Heart right ventricle (tissue), 16 donors: ENCODE measurements at regions not wholly inside any gene's neighbourhood (a gene's known extent, or its start where the extent isn't known, plus 50 kb on each side); places are given as distances from the start of the nearest gene placed in this dataset.

Source experiments
- ATAC-seq, 8 donors: fragments of 200-7000 bp; cut with Tn5 transposase; one replicate each; pipeline ENCODE4 v1.9.1; 2020; ENCODE audit warnings: mild to moderate bottlenecking in 8 of 8, moderate library complexity in 8 of 8, moderate number of reproducible peaks in 1 of 8
- DNase-seq, 2 donors: peaks; one replicate each; pipeline ENCODE4 v3.0.0-alpha.2; 2020
- H3K27ac ChIP-seq, 10 donors: fragments of 200-600 bp; sonication (generic) in 2 of 10; one replicate each; pipeline versions ENCODE4 v1.5.0 to v1.8.0; 2020 to 2022; ENCODE audit warnings: mild to moderate bottlenecking in 3 of 10
- H3K27me3 ChIP-seq, 7 donors: fragments of 200-600 bp; one replicate each; pipeline ENCODE4 v1.8.0; 2021 to 2022; ENCODE audit warnings: mild to moderate bottlenecking in 2 of 7
- H3K36me3 ChIP-seq, 9 donors: fragments of 200-600 bp; sonication (generic) in 1 of 9; one replicate each; pipeline versions ENCODE4 v1.5.0 to v1.8.0; 2020 to 2022; ENCODE audit warnings: mild to moderate bottlenecking in 2 of 9
- H3K4me1 ChIP-seq, 9 donors: fragments of 200-600 bp; sonication (generic) in 1 of 9; one replicate each; pipeline versions ENCODE4 v1.5.0 to v1.8.0; 2020 to 2022; ENCODE audit warnings: mild to moderate bottlenecking in 4 of 9
- H3K4me3 ChIP-seq, 10 donors: fragments of 200-600 bp; sonication (generic) in 2 of 10; one replicate each; pipeline versions ENCODE4 v1.5.0 to v1.8.0; 2020 to 2022; ENCODE audit warnings: mild to moderate bottlenecking in 7 of 10, moderate library complexity in 2 of 10
- H3K9me3 ChIP-seq, 11 donors: fragments of 200-600 bp in 10 of 11; sonication (generic) in 2 of 11; one replicate each; pipeline versions ENCODE4 v1.5.0 to v1.8.0; 2013 to 2022; ENCODE audit warnings: mild to moderate bottlenecking in 2 of 11, control low read depth in 1 of 11, moderate library complexity in 1 of 11
- WGBS, 2 donors: extraction: QIAGEN DNeasy Blood & Tissue Kit; methylation state at CpG; one replicate each; pipeline ENCODE4 v1.1.7; 2013; ENCODE audit warnings: inconsistent platforms in 1 of 2; 5-methylcytosine and 5-hydroxymethylcytosine counted together
- intact Hi-C, 10 donors: fragments of 100-400 bp; cut with DNase I; formaldehyde crosslinking; loops; one replicate each; pipeline versions ENCODE4 v1.11.1 to v1.14.2; 2022
- TF ChIP-seq, protein P1 (sequence below), 9 donors: fragments of 200-600 bp; sonication (generic) in 2 of 9; IDR thresholded peaks; one replicate each; pipeline versions ENCODE4 v1.5.0 to v1.8.0; 2021 to 2022; ENCODE audit warnings: antibody characterized with exemption in 9 of 9, mild to moderate bottlenecking in 5 of 9, moderate library complexity in 1 of 9
- donor health status: Arrhythmogenic right ventricular cardiomyopathy.
- donor health status: ischemic (EF 13 %, LVEDD 7.1; RV severe dilation, severe dysfunction).
- donor health status: healthy with polysubstance abuse.
- donor health status: DM: no; HTN: yes; CAD: no.
- donor health status: DM: no; HTN: no; CAD: no.
- donor health status: ischemic (EF 25% LVEDD 6.9; RV normal size, moderate dysfunction).
- donor health status: ischemic (EF 25% LVEDD 5.7; RV mildly dilated, moderate dysfunction).
- donor health status: healthy.
- donor health status: DM: yes; HTN: yes; CAD: no.
- donor health status: Ischemic cardiomyopathy.
- donor health status: ischemic (EF 35%, LVEDD 5.7; RV mildly dilated, moderate dysfunction).
- donor health status: nonischemic (EF 11% LVEDD 7.7; RV severe dilation, severe dysfunction).
- donor health status: DM: yes; HTN: yes; CAD: no.
- donor health status: PGD.
- donor health status: ischemic (EF 29% LVEDD 5.4; RV normal size, mild dysfunction).
- donor health status: nonischemic (EF 23%, LVEDD 6.1; RV moderate dilation, normal function).

DNA sequence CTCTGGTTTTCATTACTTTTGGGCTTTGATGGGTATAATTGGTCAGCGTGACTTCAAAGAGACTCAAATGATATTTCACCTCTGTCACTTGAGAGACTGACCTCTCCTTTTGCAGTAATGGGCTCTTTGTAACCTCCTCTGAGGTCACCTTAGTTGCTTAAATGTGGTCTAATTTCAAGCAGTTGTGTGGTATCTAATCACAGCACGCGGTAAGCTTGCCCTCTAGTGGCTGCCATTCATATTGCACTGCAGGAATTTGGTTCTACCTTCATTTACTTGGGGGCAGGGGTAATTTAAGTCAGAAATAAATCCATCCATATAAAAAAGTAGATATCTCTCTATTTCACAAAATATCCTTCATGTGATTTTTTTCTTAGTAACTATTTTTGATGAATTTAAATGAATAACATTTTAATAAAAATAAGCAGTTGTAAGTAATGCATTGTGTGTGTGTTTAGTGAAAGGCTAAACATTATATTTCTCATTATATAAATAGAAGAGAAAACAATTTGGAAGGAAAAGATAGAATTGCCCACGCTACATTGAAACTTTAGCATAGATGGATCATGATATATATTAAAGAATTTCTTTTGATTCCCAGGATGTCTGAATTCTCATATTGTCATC is 55.0 kb upstream of the ANO3 start:
- peak in 3 of 8 donors; percentile 56 to 73 (median 58) for ATAC-seq
- TF ChIP-seq, protein P1, sequence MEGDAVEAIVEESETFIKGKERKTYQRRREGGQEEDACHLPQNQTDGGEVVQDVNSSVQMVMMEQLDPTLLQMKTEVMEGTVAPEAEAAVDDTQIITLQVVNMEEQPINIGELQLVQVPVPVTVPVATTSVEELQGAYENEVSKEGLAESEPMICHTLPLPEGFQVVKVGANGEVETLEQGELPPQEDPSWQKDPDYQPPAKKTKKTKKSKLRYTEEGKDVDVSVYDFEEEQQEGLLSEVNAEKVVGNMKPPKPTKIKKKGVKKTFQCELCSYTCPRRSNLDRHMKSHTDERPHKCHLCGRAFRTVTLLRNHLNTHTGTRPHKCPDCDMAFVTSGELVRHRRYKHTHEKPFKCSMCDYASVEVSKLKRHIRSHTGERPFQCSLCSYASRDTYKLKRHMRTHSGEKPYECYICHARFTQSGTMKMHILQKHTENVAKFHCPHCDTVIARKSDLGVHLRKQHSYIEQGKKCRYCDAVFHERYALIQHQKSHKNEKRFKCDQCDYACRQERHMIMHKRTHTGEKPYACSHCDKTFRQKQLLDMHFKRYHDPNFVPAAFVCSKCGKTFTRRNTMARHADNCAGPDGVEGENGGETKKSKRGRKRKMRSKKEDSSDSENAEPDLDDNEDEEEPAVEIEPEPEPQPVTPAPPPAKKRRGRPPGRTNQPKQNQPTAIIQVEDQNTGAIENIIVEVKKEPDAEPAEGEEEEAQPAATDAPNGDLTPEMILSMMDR (IDR thresholded peaks at IDR 0.05) = peak; percentile 75 to 97 (median 91)

DNA sequence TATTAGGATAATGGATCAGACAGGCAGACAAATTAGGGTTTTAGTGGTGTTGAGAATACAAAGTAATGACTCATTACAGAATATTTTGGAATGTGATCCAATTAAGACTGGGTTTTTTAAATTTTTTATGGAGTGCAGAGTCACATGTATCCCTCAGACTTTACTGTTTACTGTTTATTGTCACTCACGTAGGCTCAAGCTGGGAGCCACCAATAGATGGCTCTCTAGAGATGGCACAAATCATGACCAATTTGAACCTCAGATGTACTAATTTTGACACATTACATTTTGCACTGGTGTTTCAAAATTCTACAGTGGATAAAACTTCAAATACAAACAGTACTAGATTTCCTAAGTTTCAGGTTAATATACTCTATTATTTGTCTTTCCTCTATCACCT is 53.6 kb upstream of the ANO3 start:
- TF ChIP-seq, protein P1 (IDR thresholded peaks at IDR 0.05) = no peak
- H3K27me3 ChIP-seq = peaks cover 0 to 28% (median 0%) of the 10 kb centered on the region in 7 donors
- no peak for DNase-seq
- no peaks in the 10 kb centered on the region for H3K36me3 ChIP-seq
- intact Hi-C loops = loop anchor here in 3 of 10 donors (2.0 to 5.0 kb wide), 2 partner anchors 296 to 298 kb away; no protein-coding TSS in a partner anchor
- ATAC-seq = no peak
- no peak overlapping the region for H3K4me3 ChIP-seq
- no peaks in the 10 kb centered on the region for H3K4me1 ChIP-seq
- no peaks in the 10 kb centered on the region for H3K9me3 ChIP-seq
- H3K27ac ChIP-seq = no peak overlapping the region
- WGBS, 2 donors = 4 to 13% methylated on average over 1 of the region's 1 CpG

More for the DNA sequence above, 55.0 kb upstream of the ANO3 start:
- whole genome bisulfite sequencing, 2 donors = 4 to 5% methylated on average over 4 of the region's 4 CpGs
- peaks cover 0 to 28% (median 0%) of the 10 kb centered on the region in 7 donors for H3K27me3 ChIP-seq
- intact Hi-C loops = loop anchor here in 6 of 10 donors (1.0 to 5.0 kb wide), 3 partner anchors 294 to 295 kb away; no protein-coding TSS in a partner anchor
- H3K4me3 ChIP-seq = no peak overlapping the region
- no peaks in the 10 kb centered on the region for H3K9me3 ChIP-seq
- H3K27ac ChIP-seq = no peak overlapping the region
- peak; percentile 11 to 28 for DNase-seq
- no peaks in the 10 kb centered on the region for H3K4me1 ChIP-seq
- H3K36me3 ChIP-seq = no peaks in the 10 kb centered on the region
